ENCODE measurements at regions not wholly inside any gene's neighbourhood (a gene's known extent, or its start where the extent isn't known, plus 50 kb on each side); places are given as distances from the start of the nearest gene placed in this dataset.

DNA sequence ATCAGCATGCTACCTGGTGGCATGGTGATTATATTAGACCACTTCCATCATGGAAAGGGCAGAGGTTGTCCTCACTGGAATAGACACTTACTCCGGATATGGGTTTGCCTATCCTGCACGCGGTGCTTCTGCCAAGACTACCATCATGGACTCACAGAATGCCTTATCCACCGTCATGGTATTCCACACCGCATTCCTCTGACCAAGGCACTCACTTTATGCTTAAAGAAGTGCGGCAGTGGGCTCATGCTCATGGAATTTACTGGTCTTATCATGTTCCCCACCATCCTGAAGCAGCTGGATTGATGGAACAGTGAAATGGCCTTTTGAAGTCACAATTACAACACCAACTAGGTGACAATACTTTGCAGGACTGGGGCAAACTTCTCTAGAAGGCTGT, 109.2 kb upstream of the DRD2 start:
- DNase-seq (ENCODE audit: low read depth in 4 of 4, low spot score in 1 of 4) = no peak

DNA sequence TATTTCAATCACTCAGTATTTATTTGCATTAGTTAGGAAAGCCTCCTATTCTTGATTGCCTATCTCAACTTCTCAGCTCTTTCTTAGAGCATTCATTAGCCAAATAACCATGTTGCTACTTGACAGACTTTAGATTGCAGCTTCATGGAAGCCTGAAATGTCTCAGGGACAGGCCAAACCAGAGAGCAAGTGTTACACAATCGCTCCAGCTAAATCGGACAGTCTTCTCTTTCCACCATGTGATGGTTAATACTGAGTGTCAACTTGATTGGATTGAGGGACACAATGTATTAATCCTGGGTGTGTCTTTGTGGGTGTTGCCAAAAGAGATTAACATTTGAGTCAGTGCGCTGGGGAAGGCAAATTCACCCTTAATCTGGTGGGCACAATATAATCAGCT, 106.5 kb upstream of the DRD2 start:
- DNase-seq (ENCODE audit: low read depth in 4 of 4, low spot score in 1 of 4) = no peak

DNA sequence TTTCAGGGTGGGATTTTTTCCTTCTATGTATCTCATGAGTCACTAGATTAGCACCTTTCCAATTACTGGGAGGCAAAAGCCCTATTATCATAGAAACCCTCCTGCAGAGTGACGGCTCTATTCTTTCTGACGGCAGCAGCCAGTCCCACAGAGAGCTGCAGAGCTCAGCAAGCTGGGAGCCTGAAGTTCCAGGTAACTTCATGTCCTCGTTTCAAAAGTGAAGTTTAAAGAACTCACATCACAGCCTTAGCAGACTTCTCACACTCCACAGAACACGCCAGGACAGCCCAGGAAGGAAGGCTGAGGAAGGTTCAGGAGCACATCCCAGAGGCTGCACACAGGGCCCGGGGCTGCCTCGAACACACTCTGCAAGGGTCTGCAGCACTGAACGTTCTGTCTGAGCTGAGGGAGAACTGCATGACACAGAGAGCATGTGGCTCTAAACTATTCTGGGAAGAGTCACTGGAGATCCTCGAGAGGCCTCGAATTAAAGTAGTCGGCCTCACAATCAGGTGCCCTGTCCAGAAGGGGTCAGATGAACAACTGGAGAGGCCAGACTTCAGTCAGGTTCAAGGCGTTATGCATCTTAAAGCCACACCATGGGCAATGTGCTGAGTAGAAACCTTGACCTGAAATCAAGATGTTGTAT, 104.2 kb upstream of the DRD2 start:
- DNase-seq (ENCODE audit: low read depth in 4 of 4, low spot score in 1 of 4) = no peak

DNA sequence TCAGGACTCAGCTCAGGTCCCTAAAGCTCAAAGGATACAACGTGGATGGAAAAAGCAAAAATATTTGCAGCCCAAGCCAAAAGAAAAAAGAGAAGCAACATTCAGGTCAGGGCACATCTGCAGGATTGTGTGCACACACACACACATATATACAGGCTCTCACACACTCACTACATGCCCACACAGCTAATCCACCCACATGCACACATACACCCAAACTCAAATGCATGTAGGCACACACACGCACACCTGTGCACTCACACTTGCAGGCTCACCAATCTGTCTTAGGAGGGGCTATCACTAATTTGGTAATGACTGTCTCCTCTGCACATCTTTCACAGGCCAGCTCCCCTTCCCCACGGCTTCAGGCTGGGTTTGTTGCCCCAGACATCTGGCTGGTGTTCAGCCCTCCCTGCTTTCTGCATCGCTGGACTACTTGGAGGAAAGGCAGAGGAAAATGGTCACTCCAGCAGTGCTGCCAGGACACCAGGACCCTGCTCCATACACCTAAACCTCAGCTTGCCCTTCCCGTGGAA, 103.6 kb upstream of the DRD2 start:
- no peak for DNase-seq (ENCODE audit: low read depth in 4 of 4, low spot score in 1 of 4)

DNA sequence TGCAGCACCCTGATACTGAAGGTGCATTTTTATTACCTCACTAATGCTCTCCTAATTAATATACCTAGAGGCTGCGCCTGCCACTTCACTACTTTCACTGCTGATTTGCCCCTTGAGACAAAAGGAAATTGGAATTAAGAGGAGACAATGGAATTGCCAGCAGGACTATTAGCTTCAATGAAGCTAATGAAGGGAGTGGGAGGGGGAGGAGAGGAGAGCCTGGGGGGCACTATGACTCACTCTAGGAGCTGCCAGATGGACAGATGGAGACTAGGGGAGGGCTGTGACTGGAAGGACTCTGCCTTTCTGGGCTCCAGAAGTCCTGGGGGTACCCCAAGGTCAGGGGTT, 102.8 kb upstream of the DRD2 start:
- DNase-seq (ENCODE audit: low read depth in 4 of 4, low spot score in 1 of 4) = no peak

DNA sequence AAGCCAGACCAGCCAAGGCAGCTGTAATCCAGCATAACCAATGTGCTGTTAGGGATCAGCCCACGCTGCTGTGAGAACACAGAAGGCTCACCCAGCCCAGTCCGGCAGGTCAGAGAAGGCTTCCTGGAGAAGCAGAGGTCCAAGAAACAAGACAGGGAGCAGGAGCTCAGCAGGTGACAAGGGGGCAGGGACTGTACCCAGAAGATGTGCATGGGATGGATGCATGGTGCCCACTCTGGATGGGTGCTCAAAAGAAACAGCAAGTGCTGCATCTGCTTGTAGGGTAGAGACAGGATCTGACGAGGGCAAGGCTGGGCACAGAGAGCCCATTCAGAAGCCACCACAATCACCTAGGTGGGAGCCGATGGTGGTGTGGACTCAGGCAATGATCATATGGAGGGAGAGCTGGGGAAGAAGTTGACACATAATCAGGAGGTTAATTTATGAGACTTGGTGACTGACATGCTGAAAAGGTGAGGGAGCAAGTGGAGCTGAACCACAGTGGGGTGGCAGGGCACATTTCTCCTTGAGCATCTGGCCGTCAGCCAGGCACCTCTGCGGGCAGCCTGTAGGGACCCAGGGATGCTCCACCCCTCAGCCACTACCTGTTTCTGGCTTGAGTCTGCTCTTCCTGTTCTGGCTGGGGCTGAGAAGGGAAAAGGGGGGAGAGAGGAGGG, 102.3 kb upstream of the DRD2 start:
- DNase-seq (ENCODE audit: low read depth in 4 of 4, low spot score in 1 of 4) = no peak

DNA sequence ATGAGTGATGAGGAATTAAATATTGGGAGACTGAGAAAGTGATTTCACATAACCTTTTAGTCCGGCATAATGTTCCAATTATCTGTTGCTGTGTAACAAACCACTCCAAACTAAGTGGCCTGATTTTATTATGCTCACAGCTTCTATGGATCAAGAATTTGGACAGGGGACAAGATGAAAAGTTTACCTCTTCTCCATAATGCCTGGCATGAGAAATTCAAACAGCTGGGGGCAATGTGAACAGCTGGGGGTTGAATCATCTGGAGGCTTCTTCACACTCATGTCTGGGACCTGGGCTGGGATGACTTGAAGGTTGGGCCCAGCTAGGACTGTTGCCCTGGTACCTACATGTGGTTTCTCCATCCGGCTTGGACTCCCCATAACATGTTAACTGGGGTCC, 99.4 kb upstream of the DRD2 start:
- DNase-seq (ENCODE audit: low read depth in 4 of 4, low spot score in 1 of 4) = no peak

DNA sequence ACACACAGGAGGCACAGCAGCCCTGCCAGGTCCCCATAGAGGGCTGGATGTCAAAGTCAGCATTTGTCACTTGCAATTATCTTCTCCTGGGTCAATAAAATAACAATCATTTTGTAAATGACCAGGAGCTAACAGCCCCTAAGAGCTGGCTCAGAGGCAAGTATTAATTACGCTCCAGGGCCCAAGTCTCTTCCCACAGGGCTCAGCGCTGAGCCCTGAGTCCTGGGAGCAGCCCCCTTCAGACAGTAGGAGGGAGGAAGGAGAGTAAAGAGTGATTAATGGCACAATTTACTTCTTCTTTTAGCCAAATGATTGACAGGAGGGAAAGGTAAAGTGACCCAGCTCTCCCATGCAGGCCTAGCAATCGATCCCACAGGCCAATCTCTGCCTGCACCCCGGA, 99.0 kb upstream of the DRD2 start:
- no peak for DNase-seq (ENCODE audit: low read depth in 4 of 4, low spot score in 1 of 4)

DNA sequence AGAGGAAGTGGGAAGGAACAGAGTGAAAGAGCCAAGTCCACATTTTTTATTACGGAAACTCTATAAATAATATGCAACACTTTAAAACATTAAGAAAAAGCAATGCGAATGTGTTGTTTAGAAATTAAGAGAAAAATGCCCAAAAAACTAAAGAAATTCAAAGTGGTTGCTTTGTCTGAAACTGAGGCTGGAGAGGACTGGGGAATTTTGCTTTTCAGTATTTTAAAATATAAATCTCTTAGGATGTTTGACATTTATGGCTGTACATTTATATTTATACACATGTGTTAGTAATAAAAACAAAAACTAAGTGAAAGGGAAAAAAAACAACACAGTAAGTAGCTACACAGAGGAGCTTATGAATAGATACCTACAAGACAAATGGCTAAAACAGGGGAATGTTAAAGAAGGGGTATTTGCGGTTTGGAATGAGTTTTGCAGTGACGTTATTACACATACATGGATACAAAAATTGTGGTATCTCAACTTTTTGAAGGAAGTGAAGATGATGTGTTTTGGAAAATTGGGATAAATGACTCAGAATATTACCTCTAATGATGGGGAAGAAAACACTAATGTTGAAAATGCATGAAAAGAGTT, 97.0 kb upstream of the DRD2 start:
- DNase-seq (ENCODE audit: low read depth in 4 of 4, low spot score in 1 of 4) = no peak

DNA sequence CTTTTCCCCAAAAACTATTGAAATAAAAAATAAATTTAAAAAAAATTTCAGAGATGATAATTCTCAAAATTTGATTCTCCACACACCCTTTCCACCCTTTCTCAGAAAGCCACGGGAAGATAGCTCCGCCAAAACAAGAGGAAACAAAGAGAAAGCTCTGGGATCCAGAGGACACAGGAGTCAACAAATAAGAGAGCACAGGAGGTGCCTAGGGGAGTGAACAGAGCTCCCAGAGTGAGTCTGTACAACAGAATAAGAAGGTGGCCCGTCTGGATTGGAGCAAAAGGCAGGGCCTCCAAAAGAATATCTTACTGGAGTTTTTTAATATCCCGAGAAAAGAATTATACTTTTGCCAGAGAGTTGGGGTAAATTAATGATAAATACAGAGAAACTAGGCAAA, 96.3 kb upstream of the DRD2 start:
- no peak for DNase-seq (ENCODE audit: low read depth in 4 of 4, low spot score in 1 of 4)

DNA sequence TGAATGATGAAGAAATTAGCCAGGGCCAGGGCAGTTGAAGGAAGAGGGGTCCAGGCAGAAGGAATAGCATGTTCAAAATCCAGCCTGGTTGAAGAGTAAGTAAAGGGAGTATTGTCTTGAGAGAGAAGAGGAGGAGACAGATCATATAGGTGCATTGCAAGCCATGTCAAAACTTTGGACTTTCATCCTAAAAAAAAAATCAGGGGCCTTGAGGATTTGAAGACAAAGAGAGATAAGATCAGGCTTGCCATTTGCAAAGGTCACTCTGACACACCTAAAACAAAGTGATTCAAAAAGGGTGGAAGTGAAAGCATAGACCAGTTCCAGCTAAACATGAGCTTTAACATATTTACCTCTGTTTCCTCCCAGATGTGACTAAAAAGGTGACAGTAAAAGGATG, 95.7 kb upstream of the DRD2 start:
- no peak for DNase-seq (ENCODE audit: low read depth in 4 of 4, low spot score in 1 of 4)

DNA sequence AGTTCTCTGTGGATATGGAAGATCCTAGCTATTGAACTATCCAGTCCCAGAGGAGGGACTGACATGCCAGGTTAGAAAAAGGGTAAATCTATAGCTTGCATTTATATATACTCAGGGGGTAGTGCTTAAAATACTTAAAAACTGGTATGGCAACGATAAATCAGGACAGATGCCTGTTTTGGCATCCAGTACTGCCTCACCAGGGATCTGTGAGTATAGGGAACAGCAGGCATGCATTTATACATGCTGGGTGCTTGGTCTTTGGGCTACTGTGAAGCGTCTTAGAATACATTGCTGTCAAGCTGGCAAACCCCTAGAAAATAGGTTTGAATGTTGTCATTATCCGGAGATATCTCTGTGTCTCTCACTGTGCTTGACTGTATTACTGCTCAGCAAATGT, 94.2 kb upstream of the DRD2 start:
- DNase-seq (ENCODE audit: low read depth in 4 of 4, low spot score in 1 of 4) = no peak

DNA sequence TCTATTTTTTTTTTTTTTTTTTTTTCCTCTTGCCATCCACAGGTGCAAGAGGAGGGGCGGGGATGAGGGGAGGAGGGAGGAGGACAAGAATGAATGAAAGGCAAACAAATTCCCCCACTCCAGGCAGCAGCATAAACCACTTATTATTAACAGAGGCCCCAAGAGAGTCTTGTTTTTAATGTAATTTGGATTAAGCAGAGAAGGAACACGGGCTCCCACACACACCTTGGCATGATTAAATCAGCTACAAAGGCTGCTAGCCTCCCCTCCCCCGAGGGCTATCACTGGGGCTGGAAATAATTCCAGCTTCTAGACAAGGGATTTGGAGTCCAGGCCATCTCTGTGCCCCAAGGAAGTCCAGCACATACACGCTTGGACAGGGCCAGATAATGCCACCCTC, 93.4 kb upstream of the DRD2 start:
- no peak for DNase-seq (ENCODE audit: low read depth in 4 of 4, low spot score in 1 of 4)

DNA sequence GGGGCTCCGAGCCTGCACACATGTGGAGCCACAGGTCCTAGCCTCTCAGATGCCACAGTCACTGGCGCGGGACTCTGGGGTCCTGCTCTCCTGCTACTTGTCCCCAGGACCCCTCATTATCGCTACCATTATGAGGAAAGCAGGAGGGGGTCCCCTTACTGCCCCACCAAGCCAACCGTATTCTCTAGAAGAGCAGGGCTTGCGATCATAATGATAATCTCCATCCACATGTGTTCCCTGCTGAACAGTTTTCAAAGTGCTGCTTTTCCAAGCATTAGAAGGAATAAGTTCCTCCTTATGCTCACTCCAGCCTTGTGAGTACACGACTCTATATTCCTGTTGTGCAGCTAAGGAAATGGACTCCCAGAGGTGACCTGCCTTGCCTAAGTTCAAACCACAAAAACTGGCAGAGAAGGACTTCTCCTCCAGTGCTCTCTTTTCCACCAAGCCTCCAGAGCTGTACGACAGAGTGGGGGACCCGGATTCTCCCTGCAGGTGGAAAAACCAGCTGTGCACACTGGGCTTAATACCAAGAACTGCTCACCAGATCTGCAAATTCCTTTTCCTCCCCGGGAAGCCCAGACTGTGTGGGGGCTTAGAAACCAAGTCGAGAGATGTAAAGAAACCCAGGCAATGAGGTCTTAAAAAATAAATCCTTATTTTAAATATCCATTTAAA, 92.8 kb upstream of the DRD2 start:
- DNase-seq (ENCODE audit: low read depth in 4 of 4, low spot score in 1 of 4) = no peak

DNA sequence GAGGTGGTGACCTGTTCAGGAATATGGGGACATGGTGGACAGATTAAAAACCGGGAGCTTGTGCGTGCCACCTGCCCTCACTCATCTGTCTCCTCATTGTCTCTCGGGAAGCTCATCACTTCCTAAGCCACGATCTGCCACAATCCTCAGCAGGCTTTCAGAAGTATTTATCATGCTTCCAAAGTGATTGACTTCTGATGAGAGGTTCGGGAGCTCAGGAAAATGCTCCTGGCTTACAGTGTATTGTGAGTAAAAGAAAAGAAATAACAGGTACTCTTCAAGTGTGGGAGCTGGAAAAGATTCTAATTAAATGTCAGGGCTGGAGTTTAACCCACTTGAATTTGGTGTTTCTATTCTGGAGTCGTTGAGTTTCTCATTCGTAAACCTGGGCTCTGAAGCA, 91.9 kb upstream of the DRD2 start:
- DNase-seq (ENCODE audit: low read depth in 4 of 4, low spot score in 1 of 4) = no peak

DNA sequence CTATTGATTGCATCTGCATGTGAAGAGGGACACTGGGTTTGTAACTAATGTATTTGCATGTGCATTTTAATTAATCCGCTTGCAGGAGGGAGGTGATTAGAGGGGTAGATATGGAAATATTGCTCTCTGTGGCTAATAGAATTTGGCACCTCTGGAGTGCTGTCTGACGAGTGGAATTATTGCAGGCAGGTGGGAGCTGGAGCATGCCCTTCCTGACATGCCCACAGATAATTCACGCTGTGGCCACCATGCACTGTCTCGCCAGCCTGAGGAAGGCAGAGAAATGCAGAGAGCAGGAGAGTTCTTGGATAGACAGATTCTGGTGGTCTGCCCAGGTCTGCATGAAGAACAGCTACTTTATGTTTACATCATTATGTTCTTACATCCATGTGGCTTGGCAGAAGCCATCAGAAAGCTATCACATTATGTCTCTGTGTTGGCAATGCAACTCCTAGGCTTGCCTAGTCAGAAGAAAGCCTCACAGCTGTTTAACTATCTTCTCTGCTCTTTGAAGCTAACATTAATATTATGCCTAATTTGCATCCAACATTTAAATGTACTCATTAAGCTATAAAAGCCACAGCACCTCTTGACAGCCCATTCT, 89.4 kb upstream of the DRD2 start:
- DNase-seq (ENCODE audit: low read depth in 4 of 4, low spot score in 1 of 4) = no peak

DNA sequence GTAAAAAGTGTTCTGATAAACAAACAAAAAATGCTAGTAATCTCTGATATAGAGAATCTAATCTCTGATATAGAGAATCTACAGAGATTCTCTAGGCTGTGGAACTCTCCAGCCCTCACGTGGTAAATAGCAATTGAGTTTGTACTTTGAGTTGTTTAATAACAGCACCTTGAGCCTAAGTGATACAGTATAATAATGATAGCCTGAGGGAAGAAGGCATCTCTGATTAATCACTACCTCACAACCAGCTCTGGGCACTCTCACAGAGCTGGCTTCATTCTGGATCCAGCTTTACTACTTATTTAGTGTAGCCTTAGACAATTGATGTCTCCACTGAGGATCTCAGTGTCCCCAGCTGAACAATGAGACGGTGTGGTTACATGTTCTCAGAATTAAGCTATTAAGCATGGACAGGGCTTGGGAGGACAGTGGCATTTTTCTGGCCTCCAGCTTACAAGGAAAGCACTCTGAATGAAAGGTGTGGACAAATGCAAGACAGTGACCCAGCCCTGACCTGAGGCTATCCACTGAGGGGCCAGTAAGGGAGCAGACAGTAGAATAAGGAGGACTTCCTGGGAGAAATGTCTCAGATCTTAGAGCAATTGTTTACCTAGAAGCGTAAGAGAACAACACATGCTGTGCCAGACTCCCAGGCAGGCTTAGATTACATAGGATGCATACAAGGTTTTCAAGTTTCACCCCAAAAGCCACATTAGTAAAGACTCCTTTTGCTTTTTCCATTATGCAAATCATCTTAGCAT, 88.7 kb upstream of the DRD2 start:
- DNase-seq (ENCODE audit: low read depth in 4 of 4, low spot score in 1 of 4) = no peak

DNA sequence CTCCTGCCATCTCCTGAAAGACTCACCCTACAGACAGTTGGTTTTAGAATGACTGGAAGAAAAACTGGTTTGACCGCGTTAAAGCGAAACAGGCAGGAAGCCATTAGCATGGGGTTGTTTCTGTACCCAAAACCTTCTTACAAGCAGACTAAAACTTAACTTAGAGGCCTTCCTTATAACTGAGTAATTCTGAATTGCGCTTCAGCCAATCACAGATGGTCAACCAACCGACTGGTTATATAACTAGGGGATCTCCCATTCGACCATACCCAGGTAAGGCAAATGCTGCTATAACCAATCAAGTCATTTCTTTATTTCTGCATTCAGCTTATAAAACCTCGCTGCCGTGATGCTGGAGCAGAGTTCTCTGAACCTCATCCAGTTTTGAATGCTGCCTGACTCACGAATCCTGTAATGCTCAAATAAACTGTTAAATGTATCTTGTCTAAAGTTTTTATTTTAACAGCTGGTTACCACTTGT, 87.8 kb upstream of the DRD2 start:
- DNase-seq (ENCODE audit: low read depth in 4 of 4, low spot score in 1 of 4) = no peak

DNA sequence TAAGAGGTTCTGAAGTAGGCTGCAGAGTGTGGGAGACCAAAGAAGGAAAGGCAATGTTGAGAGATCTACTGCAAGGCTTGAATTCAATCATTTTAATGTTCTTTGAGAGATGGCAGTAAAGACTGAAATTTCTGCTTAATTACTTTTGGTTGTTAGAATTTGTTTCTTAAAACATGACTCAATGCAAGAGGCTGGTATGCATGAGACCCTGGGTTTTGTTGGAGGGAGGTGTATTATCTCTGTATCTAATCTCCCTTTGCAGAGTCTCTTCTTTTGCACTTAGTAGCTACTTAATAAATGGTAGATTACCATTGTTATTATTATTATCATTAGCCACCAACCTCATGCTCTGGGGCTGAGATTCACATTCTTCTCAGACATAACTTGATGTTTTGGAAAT, 87.4 kb upstream of the DRD2 start:
- no peak for DNase-seq (ENCODE audit: low read depth in 4 of 4, low spot score in 1 of 4)

DNA sequence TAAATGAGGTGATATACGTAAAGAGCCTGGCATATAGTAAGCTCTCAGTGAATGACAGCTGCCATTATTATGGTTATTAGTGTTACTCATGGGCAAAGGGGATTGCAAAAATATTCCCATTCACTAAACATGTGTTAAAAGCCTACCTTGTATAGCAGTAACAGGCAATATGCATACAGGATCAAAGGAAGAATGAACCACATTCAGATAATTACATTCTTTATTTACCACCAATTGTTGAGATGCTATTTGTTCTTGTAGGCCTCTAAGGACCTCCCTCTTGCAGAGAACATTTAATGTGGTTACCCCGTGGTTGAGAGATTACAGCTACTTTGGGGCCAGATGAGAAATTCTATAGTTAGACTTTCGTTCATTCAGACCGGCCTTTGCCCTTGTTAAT, 82.7 kb upstream of the DRD2 start:
- DNase-seq (ENCODE audit: low read depth in 4 of 4, low spot score in 1 of 4) = no peak

DNA sequence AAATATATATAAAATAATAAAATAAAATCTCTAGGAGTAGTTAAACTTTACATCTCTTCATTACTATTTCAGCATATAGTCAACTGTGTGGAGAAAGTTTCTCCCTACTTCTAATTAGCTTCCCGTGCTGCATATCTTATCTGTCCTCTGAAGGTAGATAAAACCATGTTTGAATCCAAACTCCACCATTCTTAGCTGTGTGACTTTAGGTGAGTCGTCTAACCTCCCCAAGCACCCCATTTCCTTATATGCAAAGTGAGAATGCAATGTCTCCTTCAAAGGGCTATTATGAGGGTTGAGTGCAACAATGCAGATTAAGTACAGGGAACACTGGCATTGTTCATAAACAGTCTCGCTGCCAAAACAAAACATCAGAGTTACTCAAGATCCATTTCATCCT, 80.8 kb upstream of the DRD2 start:
- DNase-seq (ENCODE audit: low read depth in 4 of 4, low spot score in 1 of 4) = no peak

Measured in stimulated activated CD4-positive, alpha-beta T cell treated with anti-CD3 and anti-CD28 coated beads, Interleukin-1b, Interleukin-23, amount 100 ng/mL, for 24 hours (primary cell).